SK-N-SH treated with all-trans-retinoic acid at 6 μM for 48 hours (cell line): ENCODE measurements at regions not wholly inside any gene's neighbourhood (a gene's known extent, or its start where the extent isn't known, plus 50 kb on each side); places are given as distances from the start of the nearest gene placed in this dataset.

Experiments used
- ATAC-seq: fragments of 200-7000 bp; cut with Tn5 transposase; 3 replicates; pipeline ENCODE4 v1.9.1; 2020; ENCODE audit warnings: mild to moderate bottlenecking, moderate library complexity
- ARNTL ChIP-seq: fragments of 450-650 bp; formaldehyde crosslinking; IDR thresholded peaks from 2 replicates; pipeline ENCODE4 v1.5.0; 2020; ENCODE audit warnings: low read depth, mild to moderate bottlenecking, moderate library complexity, borderline replicate concordance
- CSDC2 ChIP-seq: fragments of 250-450 bp; sonication (Bioruptor Pico); IDR thresholded peaks from 2 replicates; pipeline ENCODE4 v1.5.0; 2020; ENCODE audit warnings: mild to moderate bottlenecking, moderate library complexity
- CSRNP3 ChIP-seq: fragments of 250-450 bp; sonication (Bioruptor Pico); IDR thresholded peaks from 2 replicates; pipeline ENCODE4 v1.5.1; 2021; ENCODE audit warnings: mild to moderate bottlenecking, moderate library complexity
- ESRRG ChIP-seq: fragments of 250-450 bp; sonication (Bioruptor Pico); IDR thresholded peaks from 2 replicates; pipeline ENCODE4 v1.6.1; 2021; ENCODE audit warnings: mild to moderate bottlenecking
- GLIS3 ChIP-seq: fragments of 250-450 bp; sonication (Bioruptor Pico); IDR thresholded peaks from 2 replicates; pipeline ENCODE4 v1.5.0; 2020; ENCODE audit warnings: mild to moderate bottlenecking, moderate library complexity
- ISL1 ChIP-seq: fragments of 250-450 bp; sonication (Bioruptor Pico); IDR thresholded peaks from 2 replicates; pipeline ENCODE4 v2.1.2; 2022; ENCODE audit warnings: mild to moderate bottlenecking, moderate library complexity
- POU6F1 ChIP-seq: fragments of 250-450 bp; sonication (Bioruptor Pico); IDR thresholded peaks from 2 replicates; pipeline ENCODE4 v1.8.0; 2021; ENCODE audit warnings: low read depth, mild to moderate bottlenecking, moderate library complexity, borderline replicate concordance
- PPARA ChIP-seq: fragments of 250-450 bp; sonication (Bioruptor Pico); IDR thresholded peaks from 2 replicates; pipeline ENCODE4 v1.5.0; 2020; ENCODE audit warnings: mild to moderate bottlenecking, borderline replicate concordance
- RARB ChIP-seq: fragments of 250-450 bp; sonication (Bioruptor Pico); IDR thresholded peaks from 2 replicates; pipeline ENCODE4 v1.8.0; 2021; ENCODE audit warnings: mild to moderate bottlenecking, moderate library complexity
- SNAI2 ChIP-seq: fragments of 250-450 bp; sonication (Bioruptor Pico); IDR thresholded peaks from 2 replicates; pipeline ENCODE4 v1.5.0; 2020; ENCODE audit warnings: mild to moderate bottlenecking, moderate library complexity
- TCF4 ChIP-seq: fragments of 250-450 bp; sonication (Bioruptor Pico); IDR thresholded peaks from 2 replicates; pipeline ENCODE4 v1.8.0; 2021; ENCODE audit warnings: mild to moderate bottlenecking, moderate library complexity, borderline replicate concordance
- ZC3H10 ChIP-seq: fragments of 250-450 bp; sonication (Bioruptor Pico); IDR thresholded peaks from 2 replicates; pipeline ENCODE4 v1.5.1; 2021; ENCODE audit warnings: mild to moderate bottlenecking, moderate library complexity
- ZFP3 ChIP-seq: fragments of 250-450 bp; sonication (Bioruptor Pico); IDR thresholded peaks from 2 replicates; pipeline ENCODE4 v1.5.0; 2020; ENCODE audit warnings: mild to moderate bottlenecking, moderate library complexity
- ZFP30 ChIP-seq: fragments of 450-650 bp; formaldehyde crosslinking; IDR thresholded peaks from 2 replicates; pipeline ENCODE4 v1.5.0; 2022; ENCODE audit warnings: mild to moderate bottlenecking, moderate library complexity
- ZNF565 ChIP-seq: fragments of 450-650 bp; formaldehyde crosslinking; conservative IDR thresholded peaks from 2 replicates; pipeline ENCODE4 v1.5.0; 2020; ENCODE audit warnings: low read depth, mild to moderate bottlenecking, moderate library complexity
- ZNF70 ChIP-seq: fragments of 450-650 bp; formaldehyde crosslinking; IDR thresholded peaks from 2 replicates; pipeline ENCODE4 v1.5.0; 2020; ENCODE audit warnings: mild to moderate bottlenecking, moderate library complexity
- ZNF8 ChIP-seq: fragments of 450-650 bp; formaldehyde crosslinking; IDR thresholded peaks from 2 replicates; pipeline ENCODE4 v1.5.0; 2020; ENCODE audit warnings: mild to moderate bottlenecking, moderate library complexity
- TF ChIP-seq, protein P1 (sequence below): fragments of 250-450 bp; sonication (Bioruptor Pico); IDR thresholded peaks from 2 replicates; pipeline ENCODE4 v1.5.1; 2020; ENCODE audit warnings: low read depth, mild to moderate bottlenecking, moderate library complexity
- TF ChIP-seq, protein P2 (sequence below): fragments of 250-450 bp; sonication (Bioruptor Pico); IDR thresholded peaks from 2 replicates; pipeline ENCODE4 v1.5.0; 2020; ENCODE audit warnings: mild to moderate bottlenecking, moderate library complexity
- TF ChIP-seq, protein P3 (sequence below): fragments of 250-450 bp; sonication (Bioruptor Pico); IDR thresholded peaks from 2 replicates; pipeline ENCODE4 v1.8.0; 2020; ENCODE audit warnings: mild to moderate bottlenecking, moderate library complexity, borderline replicate concordance

- no peak for TF ChIP-seq ESRRG
Measured at GRCh38 chr12:88753707-88754106, 173.4 kb upstream of the KITLG start (continued).

GRCh38 chr12:88753066-88753465, 172.8 kb upstream of the KITLG start:
- no peak for ATAC-seq
- TF ChIP-seq ZFP30 (CRISPR knock-in tag) (no peak), ESRRG (no peak), ZNF8 (CRISPR knock-in tag) (no peak), SNAI2 (CRISPR knock-in tag) (no peak)
- TF ChIP-seq, protein P1, sequence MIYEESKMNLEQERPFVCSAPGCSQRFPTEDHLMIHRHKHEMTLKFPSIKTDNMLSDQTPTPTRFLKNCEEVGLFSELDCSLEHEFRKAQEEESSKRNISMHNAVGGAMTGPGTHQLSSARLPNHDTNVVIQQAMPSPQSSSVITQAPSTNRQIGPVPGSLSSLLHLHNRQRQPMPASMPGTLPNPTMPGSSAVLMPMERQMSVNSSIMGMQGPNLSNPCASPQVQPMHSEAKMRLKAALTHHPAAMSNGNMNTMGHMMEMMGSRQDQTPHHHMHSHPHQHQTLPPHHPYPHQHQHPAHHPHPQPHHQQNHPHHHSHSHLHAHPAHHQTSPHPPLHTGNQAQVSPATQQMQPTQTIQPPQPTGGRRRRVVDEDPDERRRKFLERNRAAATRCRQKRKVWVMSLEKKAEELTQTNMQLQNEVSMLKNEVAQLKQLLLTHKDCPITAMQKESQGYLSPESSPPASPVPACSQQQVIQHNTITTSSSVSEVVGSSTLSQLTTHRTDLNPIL (CRISPR knock-in tag) = no peak

GRCh38 chr12:88752183-88752582, 171.9 kb upstream of the KITLG start:
- no peak for ATAC-seq
- TF ChIP-seq RARB (no peak), ZC3H10 (CRISPR knock-in tag) (no peak), ARNTL (CRISPR knock-in tag) (no peak), ZNF8 (CRISPR knock-in tag) (no peak), POU6F1 (no peak), ZFP3 (CRISPR knock-in tag) (no peak), PPARA (CRISPR knock-in tag) (no peak), ZNF565 (CRISPR knock-in tag) (no peak), GLIS3 (CRISPR knock-in tag) (no peak), CSRNP3 (CRISPR knock-in tag) (no peak), ESRRG (no peak), CSDC2 (CRISPR knock-in tag) (no peak), ZNF70 (CRISPR knock-in tag) (no peak), ISL1 (CRISPR knock-in tag) (no peak), TCF4 (no peak), SNAI2 (CRISPR knock-in tag) (no peak)
- TF ChIP-seq, protein P2, sequence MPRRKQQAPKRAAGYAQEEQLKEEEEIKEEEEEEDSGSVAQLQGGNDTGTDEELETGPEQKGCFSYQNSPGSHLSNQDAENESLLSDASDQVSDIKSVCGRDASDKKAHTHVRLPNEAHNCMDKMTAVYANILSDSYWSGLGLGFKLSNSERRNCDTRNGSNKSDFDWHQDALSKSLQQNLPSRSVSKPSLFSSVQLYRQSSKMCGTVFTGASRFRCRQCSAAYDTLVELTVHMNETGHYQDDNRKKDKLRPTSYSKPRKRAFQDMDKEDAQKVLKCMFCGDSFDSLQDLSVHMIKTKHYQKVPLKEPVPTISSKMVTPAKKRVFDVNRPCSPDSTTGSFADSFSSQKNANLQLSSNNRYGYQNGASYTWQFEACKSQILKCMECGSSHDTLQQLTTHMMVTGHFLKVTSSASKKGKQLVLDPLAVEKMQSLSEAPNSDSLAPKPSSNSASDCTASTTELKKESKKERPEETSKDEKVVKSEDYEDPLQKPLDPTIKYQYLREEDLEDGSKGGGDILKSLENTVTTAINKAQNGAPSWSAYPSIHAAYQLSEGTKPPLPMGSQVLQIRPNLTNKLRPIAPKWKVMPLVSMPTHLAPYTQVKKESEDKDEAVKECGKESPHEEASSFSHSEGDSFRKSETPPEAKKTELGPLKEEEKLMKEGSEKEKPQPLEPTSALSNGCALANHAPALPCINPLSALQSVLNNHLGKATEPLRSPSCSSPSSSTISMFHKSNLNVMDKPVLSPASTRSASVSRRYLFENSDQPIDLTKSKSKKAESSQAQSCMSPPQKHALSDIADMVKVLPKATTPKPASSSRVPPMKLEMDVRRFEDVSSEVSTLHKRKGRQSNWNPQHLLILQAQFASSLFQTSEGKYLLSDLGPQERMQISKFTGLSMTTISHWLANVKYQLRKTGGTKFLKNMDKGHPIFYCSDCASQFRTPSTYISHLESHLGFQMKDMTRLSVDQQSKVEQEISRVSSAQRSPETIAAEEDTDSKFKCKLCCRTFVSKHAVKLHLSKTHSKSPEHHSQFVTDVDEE (CRISPR knock-in tag) = no peak
- TF ChIP-seq, protein P3, sequence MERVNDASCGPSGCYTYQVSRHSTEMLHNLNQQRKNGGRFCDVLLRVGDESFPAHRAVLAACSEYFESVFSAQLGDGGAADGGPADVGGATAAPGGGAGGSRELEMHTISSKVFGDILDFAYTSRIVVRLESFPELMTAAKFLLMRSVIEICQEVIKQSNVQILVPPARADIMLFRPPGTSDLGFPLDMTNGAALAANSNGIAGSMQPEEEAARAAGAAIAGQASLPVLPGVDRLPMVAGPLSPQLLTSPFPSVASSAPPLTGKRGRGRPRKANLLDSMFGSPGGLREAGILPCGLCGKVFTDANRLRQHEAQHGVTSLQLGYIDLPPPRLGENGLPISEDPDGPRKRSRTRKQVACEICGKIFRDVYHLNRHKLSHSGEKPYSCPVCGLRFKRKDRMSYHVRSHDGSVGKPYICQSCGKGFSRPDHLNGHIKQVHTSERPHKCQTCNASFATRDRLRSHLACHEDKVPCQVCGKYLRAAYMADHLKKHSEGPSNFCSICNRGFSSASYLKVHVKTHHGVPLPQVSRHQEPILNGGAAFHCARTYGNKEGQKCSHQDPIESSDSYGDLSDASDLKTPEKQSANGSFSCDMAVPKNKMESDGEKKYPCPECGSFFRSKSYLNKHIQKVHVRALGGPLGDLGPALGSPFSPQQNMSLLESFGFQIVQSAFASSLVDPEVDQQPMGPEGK (CRISPR knock-in tag) = no peak

GRCh38 chr12:88750867-88751543, 170.7 kb upstream of the KITLG start:
- no peak for ATAC-seq
- TF ChIP-seq, protein P1 (CRISPR knock-in tag) = no peak
- TF ChIP-seq SNAI2 (CRISPR knock-in tag) = no peak
- no peak for TF ChIP-seq POU6F1
- no peak for TF ChIP-seq ZC3H10 (CRISPR knock-in tag)
- TF ChIP-seq ZFP3 (CRISPR knock-in tag) = no peak
- no peak for TF ChIP-seq ISL1 (CRISPR knock-in tag)
- TF ChIP-seq ZNF565 (CRISPR knock-in tag) = no peak
- TF ChIP-seq CSRNP3 (CRISPR knock-in tag) = no peak
- no peak for TF ChIP-seq ZFP30 (CRISPR knock-in tag)
